AG10803 (cell line): ENCODE measurements at regions not wholly inside any gene's neighbourhood (a gene's known extent, or its start where the extent isn't known, plus 50 kb on each side); places are given as distances from the start of the nearest gene placed in this dataset.
"Not testable (repeated sequence)": the region's sequence is repeated elsewhere in the genome, so short reads cannot be mapped to it uniquely, and the experiment has no call there.

Source experiments
- DNase-seq: peaks from one replicate; pipeline ENCODE4 v3.0.0; 2010; ENCODE audit warnings: low read depth
- H3K4me3 ChIP-seq: 2 replicates; pipeline ENCODE4 v1.5.1; 2011; ENCODE audit warnings: mild to moderate bottlenecking, low read length, control low read depth
- CTCF ChIP-seq: conservative IDR thresholded peaks from 2 replicates; pipeline ENCODE4 v1.5.1; 2011; ENCODE audit warnings: mild to moderate bottlenecking, low read length, control low read depth, inconsistent platforms

GRCh38 chr16:26491101-26491670 lies 575.5 kb upstream of the C16orf82 start:
- H3K4me3 ChIP-seq = no peak overlapping the region
- DNase-seq = no peak
- TF ChIP-seq CTCF = no peak

- no peak for DNase-seq
- no peak overlapping the region for H3K4me3 ChIP-seq
- TF ChIP-seq CTCF = no peak
Measured at GRCh38 chr16:26491962-26492361, 574.8 kb upstream of the C16orf82 start.

- DNase-seq = no peak
- no peak overlapping the region for H3K4me3 ChIP-seq
- TF ChIP-seq CTCF = no peak
Measured at GRCh38 chr16:26493751-26494150, 573.0 kb upstream of the C16orf82 start.

GRCh38 chr16:26497896-26498295 lies 568.8 kb upstream of the C16orf82 start:
- DNase-seq = no peak
- no peak for TF ChIP-seq CTCF
- H3K4me3 ChIP-seq = no peak overlapping the region

- no peak for TF ChIP-seq CTCF
- H3K4me3 ChIP-seq = no peak overlapping the region
- DNase-seq = no peak
Measured at GRCh38 chr16:26500326-26500725, 566.4 kb upstream of the C16orf82 start.

GRCh38 chr16:26505496-26505895 lies 561.2 kb upstream of the C16orf82 start:
- DNase-seq = no peak
- no peak for TF ChIP-seq CTCF
- H3K4me3 ChIP-seq = no peak overlapping the region

GRCh38 chr16:26508946-26509345 lies 557.8 kb upstream of the C16orf82 start:
- DNase-seq, H3K4me3 ChIP-seq: not testable (repeated sequence)

GRCh38 chr16:26510924-26511323 lies 555.8 kb upstream of the C16orf82 start:
- DNase-seq = no peak
- no peak for TF ChIP-seq CTCF

More at GRCh38 chr16:26510924-26511323, 555.8 kb upstream of the C16orf82 start:
- H3K4me3 ChIP-seq = no peak overlapping the region
